MM.1S (cell line): ENCODE measurements at regions not wholly inside any gene's neighbourhood (a gene's known extent, or its start where the extent isn't known, plus 50 kb on each side); places are given as distances from the start of the nearest gene placed in this dataset.

Experiments used
- CTCF ChIP-seq: fragments of 300-600 bp; sonication (generic); IDR thresholded peaks from 2 replicates; pipeline ENCODE4 v1.5.1; 2016; ENCODE audit warnings: antibody characterized with exemption, low read length, mixed read lengths
- EZH2 ChIP-seq: fragments of 300-600 bp; sonication (generic); optimal IDR thresholded peaks from 2 replicates; pipeline ENCODE3; 2017; ENCODE audit warnings: low read depth, mild to moderate bottlenecking, antibody characterized with exemption, low read length, mixed read lengths
- EZH2phosphoT487 ChIP-seq: fragments of 300-600 bp; sonication (generic); IDR thresholded peaks from 2 replicates; pipeline ENCODE4 v1.6.1; 2018; ENCODE audit warnings: antibody characterized with exemption, low read length

- TF ChIP-seq CTCF = no peak
- no peak for TF ChIP-seq EZH2
- no peak for TF ChIP-seq EZH2phosphoT487
These were observed 438.5 kb upstream of the RGMA start for GRCh38 chr15:93527374-93528050.
